ENCODE measurements at regions not wholly inside any gene's neighbourhood (a gene's known extent, or its start where the extent isn't known, plus 50 kb on each side); places are given as distances from the start of the nearest gene placed in this dataset.
"Not testable (repeated sequence)": the region's sequence is repeated elsewhere in the genome, so short reads cannot be mapped to it uniquely, and the experiment has no call there.

DNA sequence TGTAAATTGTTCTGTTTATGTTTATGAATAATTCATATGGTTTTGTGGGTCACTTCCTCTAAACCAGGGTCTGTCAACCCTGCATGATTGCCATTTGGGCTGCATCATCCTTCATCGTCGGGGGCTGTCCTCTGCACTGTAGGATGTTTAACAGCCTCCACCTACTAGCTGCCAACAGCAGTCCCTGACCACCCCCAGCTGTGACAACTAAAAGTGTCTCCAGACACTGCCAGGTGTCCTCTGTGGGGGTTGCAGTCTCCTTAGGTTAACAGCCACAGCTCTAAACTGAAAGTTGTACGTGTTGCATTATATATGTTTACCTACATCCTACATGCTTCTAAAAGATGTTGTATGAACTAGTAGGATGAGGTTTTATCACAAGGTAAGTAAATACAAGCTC, 113.1 kb downstream of the LAT start:
- not testable (repeated sequence) for TF ChIP-seq CTCF, POLR2A (IDR thresholded peaks at IDR 0.05)

Data from esophagus squamous epithelium (tissue), 4 donors.